SK-N-SH treated with all-trans-retinoic acid at 6 μM for 48 hours (cell line): ENCODE measurements at regions not wholly inside any gene's neighbourhood (a gene's known extent, or its start where the extent isn't known, plus 50 kb on each side); places are given as distances from the start of the nearest gene placed in this dataset.
A peak's percentile ranks its signal among the peaks of the same experiment; 100 is the strongest.

Experiments used
- ATAC-seq: fragments of 200-7000 bp; cut with Tn5 transposase; 3 replicates; pipeline ENCODE4 v1.9.1; 2020; ENCODE audit warnings: mild to moderate bottlenecking, moderate library complexity
- ARNTL ChIP-seq: fragments of 450-650 bp; formaldehyde crosslinking; IDR thresholded peaks from 2 replicates; pipeline ENCODE4 v1.5.0; 2020; ENCODE audit warnings: low read depth, mild to moderate bottlenecking, moderate library complexity, borderline replicate concordance
- BACH2 ChIP-seq: fragments of 250-450 bp; sonication (Bioruptor Pico); IDR thresholded peaks from 2 replicates; pipeline ENCODE4 v1.9.0; 2021; ENCODE audit warnings: mild to moderate bottlenecking, borderline replicate concordance
- CREB5 ChIP-seq: fragments of 250-450 bp; sonication (Bioruptor Pico); IDR thresholded peaks from 2 replicates; pipeline ENCODE4 v1.5.1; 2020; ENCODE audit warnings: low read depth, mild to moderate bottlenecking, moderate library complexity
- CSDC2 ChIP-seq: fragments of 250-450 bp; sonication (Bioruptor Pico); IDR thresholded peaks from 2 replicates; pipeline ENCODE4 v1.5.0; 2020; ENCODE audit warnings: mild to moderate bottlenecking, moderate library complexity
- CSRNP3 ChIP-seq: fragments of 250-450 bp; sonication (Bioruptor Pico); IDR thresholded peaks from 2 replicates; pipeline ENCODE4 v1.5.1; 2021; ENCODE audit warnings: mild to moderate bottlenecking, moderate library complexity
- ESRRG ChIP-seq: fragments of 250-450 bp; sonication (Bioruptor Pico); IDR thresholded peaks from 2 replicates; pipeline ENCODE4 v1.6.1; 2021; ENCODE audit warnings: mild to moderate bottlenecking
- GLIS3 ChIP-seq: fragments of 250-450 bp; sonication (Bioruptor Pico); IDR thresholded peaks from 2 replicates; pipeline ENCODE4 v1.5.0; 2020; ENCODE audit warnings: mild to moderate bottlenecking, moderate library complexity
- ISL1 ChIP-seq: fragments of 250-450 bp; sonication (Bioruptor Pico); IDR thresholded peaks from 2 replicates; pipeline ENCODE4 v2.1.2; 2022; ENCODE audit warnings: mild to moderate bottlenecking, moderate library complexity
- PATZ1 ChIP-seq: fragments of 250-450 bp; sonication (Bioruptor Pico); IDR thresholded peaks from 2 replicates; pipeline ENCODE4 v1.8.0; 2020; ENCODE audit warnings: mild to moderate bottlenecking, moderate library complexity, borderline replicate concordance
- PPARA ChIP-seq: fragments of 250-450 bp; sonication (Bioruptor Pico); IDR thresholded peaks from 2 replicates; pipeline ENCODE4 v1.5.0; 2020; ENCODE audit warnings: mild to moderate bottlenecking, borderline replicate concordance
- RARB ChIP-seq: fragments of 250-450 bp; sonication (Bioruptor Pico); IDR thresholded peaks from 2 replicates; pipeline ENCODE4 v1.8.0; 2021; ENCODE audit warnings: mild to moderate bottlenecking, moderate library complexity
- SNAI2 ChIP-seq: fragments of 250-450 bp; sonication (Bioruptor Pico); IDR thresholded peaks from 2 replicates; pipeline ENCODE4 v1.5.0; 2020; ENCODE audit warnings: mild to moderate bottlenecking, moderate library complexity
- TCF4 ChIP-seq: fragments of 250-450 bp; sonication (Bioruptor Pico); IDR thresholded peaks from 2 replicates; pipeline ENCODE4 v1.8.0; 2021; ENCODE audit warnings: mild to moderate bottlenecking, moderate library complexity, borderline replicate concordance
- TOX ChIP-seq: fragments of 250-450 bp; sonication (Bioruptor Pico); IDR thresholded peaks from 2 replicates; pipeline ENCODE4 v1.8.0; 2021; ENCODE audit warnings: mild to moderate bottlenecking, moderate library complexity, borderline replicate concordance
- TSHZ2 ChIP-seq: fragments of 250-450 bp; sonication (Bioruptor Pico); IDR thresholded peaks from 2 replicates; pipeline ENCODE4 v1.5.0; 2020; ENCODE audit warnings: mild to moderate bottlenecking, moderate library complexity
- ZC3H10 ChIP-seq: fragments of 250-450 bp; sonication (Bioruptor Pico); IDR thresholded peaks from 2 replicates; pipeline ENCODE4 v1.5.1; 2021; ENCODE audit warnings: mild to moderate bottlenecking, moderate library complexity
- ZFP3 ChIP-seq: fragments of 250-450 bp; sonication (Bioruptor Pico); IDR thresholded peaks from 2 replicates; pipeline ENCODE4 v1.5.0; 2020; ENCODE audit warnings: mild to moderate bottlenecking, moderate library complexity
- ZNF565 ChIP-seq: fragments of 450-650 bp; formaldehyde crosslinking; conservative IDR thresholded peaks from 2 replicates; pipeline ENCODE4 v1.5.0; 2020; ENCODE audit warnings: low read depth, mild to moderate bottlenecking, moderate library complexity
- ZNF70 ChIP-seq: fragments of 450-650 bp; formaldehyde crosslinking; IDR thresholded peaks from 2 replicates; pipeline ENCODE4 v1.5.0; 2020; ENCODE audit warnings: mild to moderate bottlenecking, moderate library complexity
- ZNF8 ChIP-seq: fragments of 450-650 bp; formaldehyde crosslinking; IDR thresholded peaks from 2 replicates; pipeline ENCODE4 v1.5.0; 2020; ENCODE audit warnings: mild to moderate bottlenecking, moderate library complexity

GRCh38 chr20:40241596-40242343 lies 447.3 kb downstream of the MAFB start:
- no peak for ATAC-seq
- TF ChIP-seq ARNTL (CRISPR knock-in tag), result no peak
- peak; percentile 82 for TF ChIP-seq TCF4

GRCh38 chr20:40238511-40238910 lies 450.5 kb downstream of the MAFB start:
- no peak for TF ChIP-seq TOX (CRISPR knock-in tag)
- TF ChIP-seq PATZ1 (CRISPR knock-in tag), result no peak
- TF ChIP-seq RARB (CRISPR knock-in tag), result no peak
- TF ChIP-seq CSDC2 (CRISPR knock-in tag), result no peak
- TF ChIP-seq ARNTL (CRISPR knock-in tag), result no peak
- no peak for TF ChIP-seq CREB5 (CRISPR knock-in tag)
- no peak for TF ChIP-seq CSRNP3 (CRISPR knock-in tag)
- TF ChIP-seq TSHZ2 (CRISPR knock-in tag), result no peak
- TF ChIP-seq ZNF565, result no peak
- no peak for TF ChIP-seq BACH2
- no peak for TF ChIP-seq PPARA (CRISPR knock-in tag)
- no peak for TF ChIP-seq ESRRG (CRISPR knock-in tag)
- ATAC-seq, result no peak

GRCh38 chr20:40234593-40234992 lies 454.4 kb downstream of the MAFB start:
- no peak for ATAC-seq
- no peak for TF ChIP-seq GLIS3 (CRISPR knock-in tag)
- TF ChIP-seq ARNTL (CRISPR knock-in tag), result no peak
- TF ChIP-seq ZFP3 (CRISPR knock-in tag), result no peak
- TF ChIP-seq, all 23 proteins: peak for 0

- TF ChIP-seq TSHZ2 (CRISPR knock-in tag) (no peak), TOX (CRISPR knock-in tag) (no peak), ARNTL (CRISPR knock-in tag) (no peak), TCF4 (no peak), GLIS3 (CRISPR knock-in tag) (no peak), BACH2 (no peak), ZFP3 (CRISPR knock-in tag) (no peak), PATZ1 (CRISPR knock-in tag) (no peak), CREB5 (CRISPR knock-in tag) (no peak), CSDC2 (CRISPR knock-in tag) (no peak), ZNF70 (no peak), ZNF8 (CRISPR knock-in tag) (no peak), ZC3H10 (CRISPR knock-in tag) (no peak), ISL1 (CRISPR knock-in tag) (no peak), ESRRG (CRISPR knock-in tag) (no peak), SNAI2 (CRISPR knock-in tag) (no peak), PPARA (CRISPR knock-in tag) (no peak)
Measured at GRCh38 chr20:40233406-40233805, 455.6 kb downstream of the MAFB start.

More at GRCh38 chr20:40233406-40233805, 455.6 kb downstream of the MAFB start:
- no peak for ATAC-seq
